ENCODE measurements at regions not wholly inside any gene's neighbourhood (a gene's known extent, or its start where the extent isn't known, plus 50 kb on each side); places are given as distances from the start of the nearest gene placed in this dataset.
"Not testable (repeated sequence)": the region's sequence is repeated elsewhere in the genome, so short reads cannot be mapped to it uniquely, and the experiment has no call there.

DNA sequence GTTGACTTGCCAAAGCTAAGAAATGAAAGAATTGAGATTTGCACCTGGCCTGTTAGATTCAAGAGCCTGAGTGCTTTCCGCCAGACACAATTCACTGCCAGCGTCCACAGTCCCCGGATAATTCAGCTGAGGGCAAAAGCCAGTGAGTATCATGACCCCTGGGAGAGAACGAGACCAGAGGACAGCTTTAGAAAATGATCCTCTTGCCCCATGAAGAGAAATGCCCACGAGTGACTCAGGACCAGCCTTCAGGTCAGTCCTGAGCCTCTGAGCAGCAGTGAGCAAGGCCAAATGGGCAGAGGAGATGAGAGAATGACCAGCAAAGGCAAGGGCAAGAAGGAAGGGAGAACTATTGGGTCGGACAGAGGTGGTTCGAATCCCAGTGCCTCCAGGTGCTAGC, 273.5 kb downstream of the FAM43A start:
- Histone ChIP-seq H3K9ac (ENCODE audit: low read length in 2 of 2) (no peak overlapping the region), H3K4me1 (ENCODE audit: control insufficient read depth, insufficient read depth, low read length) (no peaks in the 10 kb centered on the region), H3K4me3 (ENCODE audit: low read length in 2 of 2) (no peak overlapping the region), H3K27me3 (ENCODE audit: control insufficient read depth in 1 of 2, insufficient read depth in 2 of 2, low read length in 2 of 2) (peaks cover 0 to 2% of the 10 kb centered on the region in 2 donors), H3K9me3 (ENCODE audit: control insufficient read depth in 2 of 2, low read length in 2 of 2) (no peaks in the 10 kb centered on the region), H3K36me3 (ENCODE audit: control insufficient read depth in 2 of 2, insufficient read depth in 2 of 2, low read length in 2 of 2) (no peaks in the 10 kb centered on the region), H3K27ac (ENCODE audit: low read length) (no peak overlapping the region)

- H3K27me3 ChIP-seq (ENCODE audit: control insufficient read depth in 1 of 2, insufficient read depth in 2 of 2, low read length in 2 of 2); H3K9ac ChIP-seq (ENCODE audit: low read length in 2 of 2); H3K27ac ChIP-seq (ENCODE audit: low read length); H3K36me3 ChIP-seq (ENCODE audit: control insufficient read depth in 2 of 2, insufficient read depth in 2 of 2, low read length in 2 of 2); H3K9me3 ChIP-seq (ENCODE audit: control insufficient read depth in 2 of 2, low read length in 2 of 2); H3K4me3 ChIP-seq (ENCODE audit: low read length in 2 of 2); H3K4me1 ChIP-seq (ENCODE audit: control insufficient read depth, insufficient read depth, low read length): not testable (repeated sequence)
Observed at GRCh38 chr3:194959666-194960065, 274.0 kb downstream of the FAM43A start.

GRCh38 chr3:194960446-194961032, 274.9 kb downstream of the FAM43A start:
- H3K4me3 ChIP-seq (ENCODE audit: low read length in 2 of 2), result no peak overlapping the region
- H3K4me1 ChIP-seq (ENCODE audit: control insufficient read depth, insufficient read depth, low read length), result no peaks in the 10 kb centered on the region
- H3K9ac ChIP-seq (ENCODE audit: low read length in 2 of 2), result no peak overlapping the region
- H3K27ac ChIP-seq (ENCODE audit: low read length), result no peak overlapping the region
- H3K36me3 ChIP-seq (ENCODE audit: control insufficient read depth in 2 of 2, insufficient read depth in 2 of 2, low read length in 2 of 2), result no peaks in the 10 kb centered on the region
- peaks cover 0 to 2% of the 10 kb centered on the region in 2 donors for H3K27me3 ChIP-seq (ENCODE audit: control insufficient read depth in 1 of 2, insufficient read depth in 2 of 2, low read length in 2 of 2)
- no peaks in the 10 kb centered on the region for H3K9me3 ChIP-seq (ENCODE audit: control insufficient read depth in 2 of 2, low read length in 2 of 2)

- Histone ChIP-seq H3K36me3 (ENCODE audit: control insufficient read depth in 2 of 2, insufficient read depth in 2 of 2, low read length in 2 of 2) (no peaks in the 10 kb centered on the region), H3K9ac (ENCODE audit: low read length in 2 of 2) (no peak overlapping the region), H3K27me3 (ENCODE audit: control insufficient read depth in 1 of 2, insufficient read depth in 2 of 2, low read length in 2 of 2) (peaks cover 0 to 2% of the 10 kb centered on the region in 2 donors), H3K9me3 (ENCODE audit: control insufficient read depth in 2 of 2, low read length in 2 of 2) (no peaks in the 10 kb centered on the region), H3K4me3 (ENCODE audit: low read length in 2 of 2) (no peak overlapping the region), H3K27ac (ENCODE audit: low read length) (no peak overlapping the region), H3K4me1 (ENCODE audit: control insufficient read depth, insufficient read depth, low read length) (no peaks in the 10 kb centered on the region)
Observed at GRCh38 chr3:194961149-194961548, 275.5 kb downstream of the FAM43A start.

DNA sequence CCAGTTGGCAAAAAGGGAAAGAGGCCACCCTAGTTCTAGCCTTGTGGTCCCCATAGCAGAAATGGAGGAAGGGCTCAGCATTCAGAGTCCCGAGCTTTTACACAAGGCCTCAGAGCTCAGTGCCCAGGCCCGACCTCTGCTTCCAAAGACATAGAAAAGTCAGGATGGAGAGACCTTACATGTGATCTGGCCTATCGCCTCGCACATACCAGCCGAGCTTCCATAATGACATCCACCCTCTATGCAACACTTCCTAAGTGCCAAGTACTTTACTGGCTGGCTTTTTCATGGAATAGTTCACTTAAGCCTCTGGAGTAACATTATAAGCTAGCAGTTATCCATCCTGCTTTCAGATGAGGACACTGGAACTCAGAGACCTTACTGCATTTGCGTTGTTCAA, 275.9 kb downstream of the FAM43A start:
- Histone ChIP-seq H3K36me3 (ENCODE audit: control insufficient read depth in 2 of 2, insufficient read depth in 2 of 2, low read length in 2 of 2) (no peaks in the 10 kb centered on the region), H3K9ac (ENCODE audit: low read length in 2 of 2) (no peak overlapping the region), H3K27ac (ENCODE audit: low read length) (no peak overlapping the region), H3K4me1 (ENCODE audit: control insufficient read depth, insufficient read depth, low read length) (no peaks in the 10 kb centered on the region), H3K9me3 (ENCODE audit: control insufficient read depth in 2 of 2, low read length in 2 of 2) (no peaks in the 10 kb centered on the region), H3K27me3 (ENCODE audit: control insufficient read depth in 1 of 2, insufficient read depth in 2 of 2, low read length in 2 of 2) (no peaks in the 10 kb centered on the region), H3K4me3 (ENCODE audit: low read length in 2 of 2) (no peak overlapping the region)

GRCh38 chr3:194962056-194962455, 276.4 kb downstream of the FAM43A start:
- H3K27ac ChIP-seq (ENCODE audit: low read length), result no peak overlapping the region
- H3K36me3 ChIP-seq (ENCODE audit: control insufficient read depth in 2 of 2, insufficient read depth in 2 of 2, low read length in 2 of 2), result no peaks in the 10 kb centered on the region
- H3K9ac ChIP-seq (ENCODE audit: low read length in 2 of 2), result no peak overlapping the region
- no peaks in the 10 kb centered on the region for H3K4me1 ChIP-seq (ENCODE audit: control insufficient read depth, insufficient read depth, low read length)
- no peaks in the 10 kb centered on the region for H3K9me3 ChIP-seq (ENCODE audit: control insufficient read depth in 2 of 2, low read length in 2 of 2)
- H3K27me3 ChIP-seq (ENCODE audit: control insufficient read depth in 1 of 2, insufficient read depth in 2 of 2, low read length in 2 of 2), result no peaks in the 10 kb centered on the region
- H3K4me3 ChIP-seq (ENCODE audit: low read length in 2 of 2), result no peak overlapping the region

DNA sequence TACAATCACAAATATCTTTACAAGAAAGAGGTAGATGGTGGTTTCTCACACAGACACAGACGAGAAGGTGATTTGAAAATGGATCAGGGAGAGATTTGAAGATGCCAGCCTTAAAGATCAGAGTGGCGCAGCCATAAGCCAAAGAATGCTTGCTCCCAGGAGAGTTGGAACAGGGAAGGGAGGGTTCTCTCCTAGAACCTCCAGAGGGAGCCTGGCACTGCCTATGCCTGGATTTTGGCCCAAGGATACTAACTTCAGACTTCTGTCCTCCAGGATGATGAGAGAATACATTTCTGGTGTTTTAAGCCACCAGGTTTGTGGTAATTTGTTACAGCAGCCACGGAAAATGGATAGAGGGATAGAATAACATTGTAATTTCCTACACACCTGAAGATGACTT, 279.1 kb downstream of the FAM43A start:
- no peaks in the 10 kb centered on the region for H3K4me1 ChIP-seq (ENCODE audit: control insufficient read depth, insufficient read depth, low read length)
- no peak overlapping the region for H3K9ac ChIP-seq (ENCODE audit: low read length in 2 of 2)
- no peaks in the 10 kb centered on the region for H3K9me3 ChIP-seq (ENCODE audit: control insufficient read depth in 2 of 2, low read length in 2 of 2)
- H3K27me3 ChIP-seq (ENCODE audit: control insufficient read depth in 1 of 2, insufficient read depth in 2 of 2, low read length in 2 of 2), result peaks cover 0 to 3% of the 10 kb centered on the region in 2 donors
- no peak overlapping the region for H3K27ac ChIP-seq (ENCODE audit: low read length)
- H3K36me3 ChIP-seq (ENCODE audit: control insufficient read depth in 2 of 2, insufficient read depth in 2 of 2, low read length in 2 of 2), result no peaks in the 10 kb centered on the region
- H3K4me3 ChIP-seq (ENCODE audit: low read length in 2 of 2), result no peak overlapping the region

GRCh38 chr3:194967151-194968117, 281.8 kb downstream of the FAM43A start:
- Histone ChIP-seq H3K27me3 (ENCODE audit: control insufficient read depth in 1 of 2, insufficient read depth in 2 of 2, low read length in 2 of 2) (peaks cover 3 to 8% of the 10 kb centered on the region in 2 donors), H3K4me1 (ENCODE audit: control insufficient read depth, insufficient read depth, low read length) (no peaks in the 10 kb centered on the region), H3K9me3 (ENCODE audit: control insufficient read depth in 2 of 2, low read length in 2 of 2) (no peaks in the 10 kb centered on the region), H3K4me3 (ENCODE audit: low read length in 2 of 2) (peak overlapping the region in 1 of 2 donors; percentile 27), H3K36me3 (ENCODE audit: control insufficient read depth in 2 of 2, insufficient read depth in 2 of 2, low read length in 2 of 2) (no peaks in the 10 kb centered on the region), H3K9ac (ENCODE audit: low read length in 2 of 2) (no peak overlapping the region), H3K27ac (ENCODE audit: low read length) (no peak overlapping the region)

GRCh38 chr3:194970066-194970465, 284.4 kb downstream of the FAM43A start:
- Histone ChIP-seq H3K4me1 (ENCODE audit: control insufficient read depth, insufficient read depth, low read length) (no peaks in the 10 kb centered on the region), H3K9ac (ENCODE audit: low read length in 2 of 2) (no peak overlapping the region), H3K36me3 (ENCODE audit: control insufficient read depth in 2 of 2, insufficient read depth in 2 of 2, low read length in 2 of 2) (no peaks in the 10 kb centered on the region), H3K27me3 (ENCODE audit: control insufficient read depth in 1 of 2, insufficient read depth in 2 of 2, low read length in 2 of 2) (peaks cover 3 to 8% of the 10 kb centered on the region in 2 donors), H3K27ac (ENCODE audit: low read length) (no peak overlapping the region), H3K4me3 (ENCODE audit: low read length in 2 of 2) (no peak overlapping the region), H3K9me3 (ENCODE audit: control insufficient read depth in 2 of 2, low read length in 2 of 2) (no peaks in the 10 kb centered on the region)

DNA sequence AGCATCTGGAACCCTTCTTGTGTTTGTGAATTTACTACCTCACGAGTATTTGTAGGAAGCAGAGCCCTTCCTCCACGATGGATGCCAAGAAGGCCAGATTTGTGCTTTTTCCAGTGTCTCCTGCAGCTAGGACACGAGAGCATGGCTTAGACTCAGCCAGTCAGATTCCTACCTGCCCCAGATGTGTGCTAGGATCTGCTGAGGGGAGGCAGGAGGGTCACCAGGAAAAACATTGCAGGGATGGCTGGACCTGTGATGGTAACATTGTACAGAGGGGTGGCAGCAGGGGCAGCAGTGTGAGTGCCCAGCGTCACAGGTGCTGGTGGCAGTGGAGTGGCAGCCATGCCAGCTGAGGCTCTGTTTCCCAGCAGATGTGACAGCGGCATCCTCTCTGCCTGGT, 285.3 kb downstream of the FAM43A start:
- no peaks in the 10 kb centered on the region for H3K9me3 ChIP-seq (ENCODE audit: control insufficient read depth in 2 of 2, low read length in 2 of 2)
- H3K4me1 ChIP-seq (ENCODE audit: control insufficient read depth, insufficient read depth, low read length), result peaks cover 1% of the 10 kb centered on the region
- no peak overlapping the region for H3K27ac ChIP-seq (ENCODE audit: low read length)
- no peaks in the 10 kb centered on the region for H3K36me3 ChIP-seq (ENCODE audit: control insufficient read depth in 2 of 2, insufficient read depth in 2 of 2, low read length in 2 of 2)
- H3K9ac ChIP-seq (ENCODE audit: low read length in 2 of 2), result no peak overlapping the region
- H3K4me3 ChIP-seq (ENCODE audit: low read length in 2 of 2), result no peak overlapping the region
- H3K27me3 ChIP-seq (ENCODE audit: control insufficient read depth in 1 of 2, insufficient read depth in 2 of 2, low read length in 2 of 2), result peaks cover 3 to 8% of the 10 kb centered on the region in 2 donors

DNA sequence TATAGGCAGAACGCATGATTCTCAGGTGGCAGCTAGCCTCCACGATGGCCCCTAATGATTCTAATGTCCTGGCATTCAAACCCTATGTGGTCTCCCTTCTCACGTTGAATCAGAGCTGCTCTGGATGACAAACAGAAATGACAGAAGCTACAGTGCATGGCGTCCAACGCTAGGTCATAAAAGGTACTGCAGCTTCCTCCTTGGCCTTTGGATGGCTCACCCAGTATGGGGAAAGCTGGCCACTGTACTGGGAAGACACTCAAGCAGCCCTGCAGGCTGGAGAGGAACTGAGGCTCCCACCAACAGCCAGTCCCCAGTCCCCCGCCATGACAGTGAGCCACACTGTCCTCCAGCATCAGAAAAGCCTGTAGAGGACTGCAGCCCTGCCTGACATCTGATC, 286.3 kb downstream of the FAM43A start:
- peaks cover 3 to 8% of the 10 kb centered on the region in 2 donors for H3K27me3 ChIP-seq (ENCODE audit: control insufficient read depth in 1 of 2, insufficient read depth in 2 of 2, low read length in 2 of 2)
- H3K36me3 ChIP-seq (ENCODE audit: control insufficient read depth in 2 of 2, insufficient read depth in 2 of 2, low read length in 2 of 2), result no peaks in the 10 kb centered on the region
- no peak overlapping the region for H3K27ac ChIP-seq (ENCODE audit: low read length)
- H3K9ac ChIP-seq (ENCODE audit: low read length in 2 of 2), result no peak overlapping the region
- peaks cover 3% of the 10 kb centered on the region for H3K4me1 ChIP-seq (ENCODE audit: control insufficient read depth, insufficient read depth, low read length)
- no peaks in the 10 kb centered on the region for H3K9me3 ChIP-seq (ENCODE audit: control insufficient read depth in 2 of 2, low read length in 2 of 2)
- no peak overlapping the region for H3K4me3 ChIP-seq (ENCODE audit: low read length in 2 of 2)
